GM19452 (cell line): ENCODE measurements at regions not wholly inside any gene's neighbourhood (a gene's known extent, or its start where the extent isn't known, plus 50 kb on each side); places are given as distances from the start of the nearest gene placed in this dataset.

Experiments used
- ATAC-seq: cut with Tn5 transposase; IDR thresholded peaks from one replicate; pipeline ENCODE4 v1.9.1; 2021; ENCODE audit not compliant: unreplicated experiment

- ATAC-seq = no peak
Measured at GRCh38 chr11:13868710-13869397, 93.7 kb upstream of the SPON1 start.

- ATAC-seq = no peak
Measured at GRCh38 chr11:13869398-13869886, 93.1 kb upstream of the SPON1 start.

- no peak for ATAC-seq
Measured at GRCh38 chr11:13874597-13874996, 87.9 kb upstream of the SPON1 start.

- no peak for ATAC-seq
Measured at GRCh38 chr11:13875643-13876042, 86.9 kb upstream of the SPON1 start.

GRCh38 chr11:13876423-13876822 is 86.1 kb upstream of the SPON1 start:
- no peak for ATAC-seq

GRCh38 chr11:13878077-13878476 is 84.4 kb upstream of the SPON1 start:
- no peak for ATAC-seq

GRCh38 chr11:13880634-13881033 is 81.9 kb upstream of the SPON1 start:
- no peak for ATAC-seq

- no peak for ATAC-seq
Measured at GRCh38 chr11:13881226-13881905, 81.2 kb upstream of the SPON1 start.

GRCh38 chr11:13883042-13883441 is 79.5 kb upstream of the SPON1 start:
- ATAC-seq = no peak

GRCh38 chr11:13883589-13883988 is 78.9 kb upstream of the SPON1 start:
- ATAC-seq = no peak

- no peak for ATAC-seq
Measured at GRCh38 chr11:13884158-13884799, 78.2 kb upstream of the SPON1 start.

GRCh38 chr11:13885083-13885482 is 77.4 kb upstream of the SPON1 start:
- no peak for ATAC-seq

GRCh38 chr11:13889552-13890249 is 72.8 kb upstream of the SPON1 start:
- no peak for ATAC-seq

GRCh38 chr11:13891911-13892310 is 70.6 kb upstream of the SPON1 start:
- no peak for ATAC-seq

- ATAC-seq = no peak
Measured at GRCh38 chr11:13896175-13896980, 66.1 kb upstream of the SPON1 start.

- no peak for ATAC-seq
Measured at GRCh38 chr11:13896981-13897353, 65.6 kb upstream of the SPON1 start.

GRCh38 chr11:13897646-13898276 is 64.8 kb upstream of the SPON1 start:
- ATAC-seq = no peak

- no peak for ATAC-seq
Measured at GRCh38 chr11:13899603-13900002, 62.9 kb upstream of the SPON1 start.

- no peak for ATAC-seq
Measured at GRCh38 chr11:13902523-13902922, 60.0 kb upstream of the SPON1 start.

GRCh38 chr11:13905137-13905781 is 57.3 kb upstream of the SPON1 start:
- ATAC-seq = no peak
